Epithelial cell of proximal tubule (primary cell): ENCODE measurements at regions not wholly inside any gene's neighbourhood (a gene's known extent, or its start where the extent isn't known, plus 50 kb on each side); places are given as distances from the start of the nearest gene placed in this dataset.

Experiments used
- DNase-seq: peaks from one replicate; pipeline ENCODE4 v3.0.0-alpha.2; 2011; ENCODE audit warnings: low read depth
- H3K4me3 ChIP-seq: 2 replicates; pipeline ENCODE4 v1.5.1; 2011; ENCODE audit warnings: low read depth, mild to moderate bottlenecking, low read length
- TF ChIP-seq, protein P1 (sequence below): conservative IDR thresholded peaks from 2 replicates; pipeline ENCODE4 v1.5.1; 2012; ENCODE audit warnings: low read depth, mild to moderate bottlenecking, low read length

GRCh38 chr6:156577749-156578148, 199.4 kb upstream of the ARID1B start:
- no peak for DNase-seq
- TF ChIP-seq, protein P1, sequence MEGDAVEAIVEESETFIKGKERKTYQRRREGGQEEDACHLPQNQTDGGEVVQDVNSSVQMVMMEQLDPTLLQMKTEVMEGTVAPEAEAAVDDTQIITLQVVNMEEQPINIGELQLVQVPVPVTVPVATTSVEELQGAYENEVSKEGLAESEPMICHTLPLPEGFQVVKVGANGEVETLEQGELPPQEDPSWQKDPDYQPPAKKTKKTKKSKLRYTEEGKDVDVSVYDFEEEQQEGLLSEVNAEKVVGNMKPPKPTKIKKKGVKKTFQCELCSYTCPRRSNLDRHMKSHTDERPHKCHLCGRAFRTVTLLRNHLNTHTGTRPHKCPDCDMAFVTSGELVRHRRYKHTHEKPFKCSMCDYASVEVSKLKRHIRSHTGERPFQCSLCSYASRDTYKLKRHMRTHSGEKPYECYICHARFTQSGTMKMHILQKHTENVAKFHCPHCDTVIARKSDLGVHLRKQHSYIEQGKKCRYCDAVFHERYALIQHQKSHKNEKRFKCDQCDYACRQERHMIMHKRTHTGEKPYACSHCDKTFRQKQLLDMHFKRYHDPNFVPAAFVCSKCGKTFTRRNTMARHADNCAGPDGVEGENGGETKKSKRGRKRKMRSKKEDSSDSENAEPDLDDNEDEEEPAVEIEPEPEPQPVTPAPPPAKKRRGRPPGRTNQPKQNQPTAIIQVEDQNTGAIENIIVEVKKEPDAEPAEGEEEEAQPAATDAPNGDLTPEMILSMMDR = no peak
- H3K4me3 ChIP-seq = no peak overlapping the region

- no peak overlapping the region for H3K4me3 ChIP-seq
- TF ChIP-seq, protein P1 = no peak
- DNase-seq = no peak
These were observed 201.8 kb upstream of the ARID1B start for GRCh38 chr6:156575361-156575760.

- DNase-seq = no peak
- H3K4me3 ChIP-seq = no peak overlapping the region
- TF ChIP-seq, protein P1 = no peak
These were observed 212.4 kb upstream of the ARID1B start for GRCh38 chr6:156564807-156565149.

GRCh38 chr6:156564127-156564806, 212.9 kb upstream of the ARID1B start:
- DNase-seq = no peak
- no peak overlapping the region for H3K4me3 ChIP-seq
- TF ChIP-seq, protein P1 = peak; percentile 98

DNA sequence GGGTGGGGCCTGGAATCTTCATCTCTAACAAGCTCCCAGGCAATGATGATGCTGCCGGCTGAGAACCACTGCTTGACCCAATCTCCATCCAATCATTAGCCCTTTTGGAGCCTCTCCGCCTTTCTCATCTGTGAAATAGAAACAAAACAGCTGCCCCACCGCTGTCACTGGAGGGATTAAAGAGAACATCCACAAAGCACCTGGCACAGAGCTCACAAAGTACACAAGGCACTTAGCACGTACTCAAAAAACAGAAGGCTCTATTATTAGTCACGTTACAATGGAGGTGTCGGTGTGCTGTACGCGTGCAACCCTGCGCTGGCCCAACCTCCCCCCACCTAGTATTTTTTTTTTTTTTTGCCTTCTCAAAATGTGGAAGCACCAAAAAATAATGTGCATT, 213.5 kb upstream of the ARID1B start:
- TF ChIP-seq, protein P1 = no peak
- DNase-seq = no peak
- no peak overlapping the region for H3K4me3 ChIP-seq

DNA sequence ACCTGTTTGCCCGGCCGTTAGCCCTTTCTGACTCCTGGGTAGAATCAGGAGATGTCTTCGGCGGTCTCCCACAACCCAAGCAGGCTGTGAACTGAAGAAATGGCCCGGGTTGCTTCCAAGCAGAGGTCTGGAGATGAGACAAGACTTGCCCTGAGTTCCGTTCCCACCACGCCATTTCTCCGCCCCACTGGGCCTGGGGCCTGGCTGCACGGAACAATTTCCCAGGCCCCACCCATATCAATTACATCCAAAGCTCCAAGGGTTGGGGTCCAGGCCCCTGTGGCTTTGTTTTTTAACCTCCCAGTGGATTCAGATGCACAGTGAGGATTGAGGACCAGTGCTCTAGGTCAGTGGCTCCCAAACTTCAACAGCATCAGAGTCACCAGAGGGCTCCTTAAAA, 214.5 kb upstream of the ARID1B start:
- DNase-seq = no peak
- no peak overlapping the region for H3K4me3 ChIP-seq
- TF ChIP-seq, protein P1 = no peak

DNA sequence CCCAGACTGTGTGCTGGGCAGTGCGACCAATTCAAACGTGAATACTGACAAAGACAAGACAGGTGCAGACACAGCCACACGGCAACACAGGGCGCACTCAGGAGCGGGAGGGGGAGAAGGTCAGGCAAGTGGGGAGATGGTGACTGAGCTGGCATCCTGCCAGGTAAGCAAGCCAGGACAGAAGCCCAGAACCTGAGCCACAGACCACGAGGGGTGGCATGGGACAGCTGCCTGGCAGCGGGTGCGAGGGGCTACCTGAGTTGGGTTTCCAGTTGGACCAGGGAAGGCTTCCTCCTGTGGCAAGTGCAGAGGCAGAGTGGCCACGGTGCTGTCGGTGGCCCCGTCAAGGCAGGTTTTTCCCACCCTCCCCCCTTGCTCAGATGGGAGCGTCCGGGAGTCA, 215.2 kb upstream of the ARID1B start:
- TF ChIP-seq, protein P1 = no peak
- no peak for DNase-seq
- no peak overlapping the region for H3K4me3 ChIP-seq
